Lower leg skin (tissue), 4 donors: ENCODE measurements at regions not wholly inside any gene's neighbourhood (a gene's known extent, or its start where the extent isn't known, plus 50 kb on each side); places are given as distances from the start of the nearest gene placed in this dataset.

ENCODE experiments used
- DNase-seq, 2 donors: peaks; one replicate each; pipeline ENCODE4 v3.0.0-alpha.2; 2019; ENCODE audit warnings: low spot score in 2 of 2
- H3K4me3 ChIP-seq: fragments of 200-600 bp; sonication (generic); 2 replicates; pipeline ENCODE4 v1.5.1; 2017; ENCODE audit warnings: mild to moderate bottlenecking, low read depth; ENCODE audit not compliant: poor library complexity, severe bottlenecking
- POLR2A ChIP-seq, 2 donors: fragments of 450-650 bp; IDR thresholded peaks; one replicate each; pipeline ENCODE4 v1.6.1; 2016 to 2017; ENCODE audit warnings: antibody characterized with exemption in 2 of 2, mild to moderate bottlenecking in 1 of 2, moderate library complexity in 1 of 2
- WGBS, 2 donors: methylation state at CpG; one replicate each; pipeline ENCODE4 v1.1.5; 2018; 5-methylcytosine and 5-hydroxymethylcytosine counted together
- intact Hi-C: fragments of 100-400 bp; cut with DNase I; formaldehyde crosslinking; loops from one replicate; pipeline ENCODE4 v1.15.0; 2023; ENCODE audit warnings: low total_unique reads
- TF ChIP-seq, protein P1 (sequence below), 3 donors: fragments of 450-650 bp; IDR thresholded peaks; one replicate each; pipeline ENCODE4 v1.5.1; 2016; ENCODE audit warnings: antibody characterized with exemption in 3 of 3, mild to moderate bottlenecking in 3 of 3, moderate library complexity in 2 of 3

DNA sequence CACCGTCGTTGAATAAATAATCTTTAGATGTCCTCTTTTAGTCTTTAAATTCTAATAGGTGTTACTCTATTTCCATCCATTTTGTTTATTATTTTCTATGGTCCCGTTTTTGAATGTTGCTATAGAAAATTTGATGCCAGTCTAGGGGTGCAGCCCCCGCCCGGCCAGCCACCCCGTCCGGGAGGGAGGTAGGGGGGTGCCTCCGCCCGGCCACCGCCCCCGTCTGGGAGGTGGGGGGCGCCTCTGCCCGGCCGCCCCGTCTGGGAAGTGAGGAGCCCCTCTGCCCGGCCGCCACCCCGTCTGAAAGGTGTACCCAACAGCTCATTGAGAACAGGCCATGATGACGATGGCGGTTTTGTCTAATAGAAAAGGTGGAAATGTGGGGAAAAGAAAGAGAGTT lies 2372.2 kb upstream of the WWC1 start:
- intact Hi-C loops, result no loop called here
- DNase-seq, result no peak
- TF ChIP-seq, protein P1, sequence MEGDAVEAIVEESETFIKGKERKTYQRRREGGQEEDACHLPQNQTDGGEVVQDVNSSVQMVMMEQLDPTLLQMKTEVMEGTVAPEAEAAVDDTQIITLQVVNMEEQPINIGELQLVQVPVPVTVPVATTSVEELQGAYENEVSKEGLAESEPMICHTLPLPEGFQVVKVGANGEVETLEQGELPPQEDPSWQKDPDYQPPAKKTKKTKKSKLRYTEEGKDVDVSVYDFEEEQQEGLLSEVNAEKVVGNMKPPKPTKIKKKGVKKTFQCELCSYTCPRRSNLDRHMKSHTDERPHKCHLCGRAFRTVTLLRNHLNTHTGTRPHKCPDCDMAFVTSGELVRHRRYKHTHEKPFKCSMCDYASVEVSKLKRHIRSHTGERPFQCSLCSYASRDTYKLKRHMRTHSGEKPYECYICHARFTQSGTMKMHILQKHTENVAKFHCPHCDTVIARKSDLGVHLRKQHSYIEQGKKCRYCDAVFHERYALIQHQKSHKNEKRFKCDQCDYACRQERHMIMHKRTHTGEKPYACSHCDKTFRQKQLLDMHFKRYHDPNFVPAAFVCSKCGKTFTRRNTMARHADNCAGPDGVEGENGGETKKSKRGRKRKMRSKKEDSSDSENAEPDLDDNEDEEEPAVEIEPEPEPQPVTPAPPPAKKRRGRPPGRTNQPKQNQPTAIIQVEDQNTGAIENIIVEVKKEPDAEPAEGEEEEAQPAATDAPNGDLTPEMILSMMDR (IDR thresholded peaks at IDR 0.05), result no peak
- TF ChIP-seq POLR2A (IDR thresholded peaks at IDR 0.05), result no peak
- WGBS, 2 donors, result 93 to 94% methylated on average over 20 of the region's 20 CpGs
- no peak overlapping the region for H3K4me3 ChIP-seq

- no peak for DNase-seq
- TF ChIP-seq, protein P1 (IDR thresholded peaks at IDR 0.05), result no peak
- TF ChIP-seq POLR2A (IDR thresholded peaks at IDR 0.05), result no peak
- intact Hi-C loops, result no loop called here
- 91 to 93% methylated on average over 1 of the region's 1 CpG for WGBS, 2 donors
- no peak overlapping the region for H3K4me3 ChIP-seq
Measured at GRCh38 chr5:165920655-165921054, 2370.8 kb upstream of the WWC1 start.

DNA sequence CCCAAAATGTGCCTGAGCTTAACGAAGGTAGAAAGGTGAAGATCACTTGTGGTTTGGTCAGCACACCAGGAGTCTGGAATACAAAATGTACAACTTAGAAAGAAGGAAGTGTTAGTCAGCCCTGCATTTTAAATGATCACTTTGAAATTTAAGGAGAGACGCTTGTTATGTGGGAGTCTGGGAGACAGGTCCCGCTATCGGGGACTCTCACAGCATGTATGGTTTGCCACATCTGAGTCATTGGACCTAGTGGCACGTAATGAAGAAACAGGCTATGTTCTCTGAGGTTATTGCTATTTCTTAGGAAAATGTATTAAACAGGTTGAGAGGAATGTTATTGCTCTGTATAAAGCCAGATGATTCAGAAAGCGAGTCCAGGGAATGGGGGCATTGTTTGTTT lies 2362.5 kb upstream of the WWC1 start:
- intact Hi-C loops, result no loop called here
- TF ChIP-seq, protein P1 (IDR thresholded peaks at IDR 0.05), result no peak
- no peak for TF ChIP-seq POLR2A (IDR thresholded peaks at IDR 0.05)
- 83 to 87% methylated on average over 6 of the region's 6 CpGs for WGBS, 2 donors
- no peak overlapping the region for H3K4me3 ChIP-seq
- DNase-seq, result no peak

DNA sequence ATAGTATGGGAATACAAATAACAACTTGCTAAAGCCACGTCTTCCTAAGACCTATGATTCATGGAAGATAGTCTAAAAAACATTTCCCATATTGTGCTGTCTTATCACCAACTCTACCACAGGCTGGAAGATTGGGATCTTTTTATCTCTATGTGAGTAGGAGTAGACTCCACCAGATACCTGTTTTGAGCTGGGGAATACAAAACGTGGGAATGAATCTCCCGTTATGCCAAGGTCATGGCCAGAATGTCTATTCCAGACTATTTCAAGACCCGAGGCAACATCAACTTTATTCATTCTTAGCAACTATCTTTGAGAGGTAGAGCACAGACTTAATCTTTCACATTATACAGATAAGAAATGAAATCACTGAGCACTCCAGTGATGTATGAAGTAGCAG lies 2350.9 kb upstream of the WWC1 start:
- TF ChIP-seq, protein P1 (IDR thresholded peaks at IDR 0.05), result no peak
- TF ChIP-seq POLR2A (IDR thresholded peaks at IDR 0.05), result no peak
- no peak overlapping the region for H3K4me3 ChIP-seq
- 76% methylated on average over 4 of the region's 4 CpGs for WGBS, 2 donors
- no peak for DNase-seq
- intact Hi-C loops, result no loop called here

- H3K4me3 ChIP-seq, result no peak overlapping the region
- intact Hi-C loops, result no loop called here
- TF ChIP-seq, protein P1 (IDR thresholded peaks at IDR 0.05), result no peak
- no peak for TF ChIP-seq POLR2A (IDR thresholded peaks at IDR 0.05)
- 78 to 81% methylated on average over 2 of the region's 2 CpGs for WGBS, 2 donors
- DNase-seq, result no peak
Measured at GRCh38 chr5:165956854-165957253, 2334.6 kb upstream of the WWC1 start.

DNA sequence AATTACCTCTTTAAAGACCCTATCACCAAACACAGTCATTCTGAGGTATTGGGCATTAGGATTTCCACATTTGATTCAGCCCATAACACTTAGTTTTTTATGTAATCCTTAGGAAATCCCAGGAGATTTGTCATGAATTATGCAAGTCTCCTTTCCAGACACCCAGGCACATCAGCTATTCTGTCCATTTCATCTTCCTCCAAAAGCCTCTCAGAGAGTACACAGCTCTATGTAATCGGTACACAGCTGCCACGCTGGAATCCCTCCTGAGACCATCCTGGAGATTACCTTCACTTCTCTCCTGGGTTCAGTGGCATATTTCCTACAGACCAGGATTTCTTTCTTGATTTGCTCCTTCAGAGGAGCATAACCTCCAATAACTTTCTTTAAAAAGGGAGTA lies 2309.8 kb upstream of the WWC1 start:
- TF ChIP-seq, protein P1 (IDR thresholded peaks at IDR 0.05), result no peak
- no peak for TF ChIP-seq POLR2A (IDR thresholded peaks at IDR 0.05)
- H3K4me3 ChIP-seq, result no peak overlapping the region
- WGBS, 2 donors, result 96 to 98% methylated on average over 2 of the region's 2 CpGs
- intact Hi-C loops, result no loop called here
- DNase-seq, result no peak
